Muscle layer of colon (tissue), 2 donors: ENCODE measurements at regions not wholly inside any gene's neighbourhood (a gene's known extent, or its start where the extent isn't known, plus 50 kb on each side); places are given as distances from the start of the nearest gene placed in this dataset.

Experiments used
- H3K27ac ChIP-seq: one replicate; pipeline ENCODE4 v1.7.0; 2013; ENCODE audit warnings: low read depth, mild to moderate bottlenecking, low read length, moderate library complexity
- H3K27me3 ChIP-seq, 2 donors: one replicate each; pipeline ENCODE4 v1.7.0; 2013; ENCODE audit warnings: low read length in 2 of 2, mild to moderate bottlenecking in 2 of 2; ENCODE audit not compliant: insufficient read depth in 2 of 2, control insufficient read depth in 1 of 2
- H3K36me3 ChIP-seq: one replicate; pipeline ENCODE4 v1.7.0; 2013; ENCODE audit warnings: mild to moderate bottlenecking, low read length; ENCODE audit not compliant: insufficient read depth
- H3K4me1 ChIP-seq: one replicate; pipeline ENCODE4 v1.7.0; 2013; ENCODE audit warnings: mild to moderate bottlenecking, low read length; ENCODE audit not compliant: insufficient read depth
- H3K4me3 ChIP-seq, 2 donors: one replicate each; pipeline ENCODE4 v1.7.0; 2013; ENCODE audit warnings: low read length in 2 of 2, low read depth in 1 of 2, mild to moderate bottlenecking in 1 of 2, moderate library complexity in 1 of 2
- H3K9ac ChIP-seq: one replicate; pipeline ENCODE4 v1.7.0; 2013; ENCODE audit warnings: low read length
- H3K9me3 ChIP-seq: one replicate; pipeline ENCODE4 v1.7.0; 2013; ENCODE audit warnings: mild to moderate bottlenecking, low read length
- donor health status: abdominal sarcoma.
- donor health status: Adenocarcinoma of cecum.

DNA sequence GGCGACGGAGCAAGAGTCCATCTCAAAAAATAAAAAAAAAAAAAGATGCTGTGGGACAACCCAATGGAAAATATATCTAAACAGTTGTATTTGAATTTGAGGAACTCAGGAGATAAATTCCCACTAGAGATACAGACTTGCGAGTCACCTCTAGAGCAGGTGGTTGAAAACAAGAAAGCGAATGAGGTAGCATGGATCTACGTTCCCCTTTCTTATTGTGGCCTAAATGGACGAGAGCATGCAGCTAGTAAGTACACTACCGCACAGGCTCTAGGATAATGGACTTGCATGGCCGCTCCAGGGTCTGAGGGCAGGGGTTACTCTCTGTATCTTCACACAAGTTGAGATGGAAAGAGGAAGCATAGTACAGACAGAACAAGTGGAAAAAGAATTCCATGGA is 63.5 kb upstream of the TGFBR2 start:
- Histone ChIP-seq H3K9ac (no peak overlapping the region), H3K4me3 (no peak overlapping the region), H3K36me3 (no peaks in the 10 kb centered on the region), H3K9me3 (no peaks in the 10 kb centered on the region), H3K27me3 (no peaks in the 10 kb centered on the region), H3K4me1 (peaks cover 18% of the 10 kb centered on the region), H3K27ac (no peak overlapping the region)

DNA sequence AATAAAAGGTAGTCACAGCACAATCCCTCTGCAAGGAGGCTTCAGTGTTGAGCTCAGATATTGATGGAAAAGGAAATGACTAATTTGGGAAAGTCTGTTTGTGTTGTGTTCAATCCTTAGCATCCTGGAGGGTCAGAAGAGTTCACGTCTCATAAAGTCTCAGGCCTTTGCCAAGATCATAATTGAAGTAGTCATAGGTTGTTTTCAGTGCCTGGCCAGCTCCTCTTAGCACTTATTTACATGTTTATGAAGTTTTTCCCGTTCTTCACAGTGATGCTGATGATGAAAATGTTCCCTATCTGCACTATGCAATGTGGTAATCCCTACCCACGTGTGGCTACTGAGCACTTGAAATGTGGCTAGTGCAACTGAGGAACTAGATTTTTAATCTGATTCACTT is 61.6 kb upstream of the TGFBR2 start:
- no peaks in the 10 kb centered on the region for H3K36me3 ChIP-seq
- H3K4me3 ChIP-seq, result no peak overlapping the region
- H3K9me3 ChIP-seq, result no peaks in the 10 kb centered on the region
- no peak overlapping the region for H3K9ac ChIP-seq
- H3K27ac ChIP-seq, result no peak overlapping the region
- H3K4me1 ChIP-seq, result peaks cover 18% of the 10 kb centered on the region
- H3K27me3 ChIP-seq, result no peaks in the 10 kb centered on the region

DNA sequence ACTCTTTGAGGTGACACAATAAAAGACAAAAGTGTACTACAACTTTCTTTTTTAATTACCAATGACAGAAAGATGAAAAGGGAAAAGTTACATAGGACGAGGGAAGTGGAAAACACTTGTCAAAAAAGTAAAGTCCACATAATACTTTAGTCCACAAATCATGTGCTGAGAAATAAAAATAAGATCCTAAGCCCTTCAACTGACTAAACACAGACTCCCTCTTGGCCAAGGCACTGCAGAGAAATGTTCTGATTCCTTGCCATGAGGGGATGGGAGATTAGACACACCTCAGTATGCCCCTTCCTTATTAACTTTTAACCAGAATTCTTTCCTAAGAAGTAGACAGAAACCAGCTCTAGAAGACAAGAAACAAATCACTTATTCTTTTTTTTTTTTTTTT is 59.5 kb upstream of the TGFBR2 start:
- Histone ChIP-seq H3K4me3 (no peak overlapping the region), H3K9me3 (no peaks in the 10 kb centered on the region), H3K27me3 (no peaks in the 10 kb centered on the region), H3K27ac (no peak overlapping the region), H3K4me1 (peaks cover 18% of the 10 kb centered on the region), H3K36me3 (no peaks in the 10 kb centered on the region), H3K9ac (no peak overlapping the region)

DNA sequence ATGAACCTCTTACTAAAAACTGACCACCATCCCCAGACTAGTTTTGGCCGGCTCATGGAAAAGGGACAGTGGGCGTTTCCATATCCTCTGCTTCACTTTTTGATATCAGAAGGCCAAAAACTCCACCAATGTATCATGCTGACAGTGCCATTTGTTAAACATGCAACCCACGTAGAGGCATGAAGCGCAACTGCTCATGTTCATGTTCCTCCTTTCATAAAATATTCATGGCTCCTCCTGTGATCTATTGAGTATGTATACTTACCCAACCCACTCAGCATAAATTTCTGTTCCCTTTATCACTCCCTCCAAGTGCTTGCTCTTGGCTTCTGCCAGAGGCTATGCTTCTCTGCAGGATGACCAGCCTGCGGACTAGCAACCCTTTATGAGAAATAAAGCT is 58.7 kb upstream of the TGFBR2 start:
- Histone ChIP-seq H3K27me3 (no peaks in the 10 kb centered on the region), H3K9ac (no peak overlapping the region), H3K4me3 (no peak overlapping the region), H3K9me3 (no peaks in the 10 kb centered on the region), H3K4me1 (peaks cover 18% of the 10 kb centered on the region), H3K27ac (no peak overlapping the region), H3K36me3 (no peaks in the 10 kb centered on the region)

DNA sequence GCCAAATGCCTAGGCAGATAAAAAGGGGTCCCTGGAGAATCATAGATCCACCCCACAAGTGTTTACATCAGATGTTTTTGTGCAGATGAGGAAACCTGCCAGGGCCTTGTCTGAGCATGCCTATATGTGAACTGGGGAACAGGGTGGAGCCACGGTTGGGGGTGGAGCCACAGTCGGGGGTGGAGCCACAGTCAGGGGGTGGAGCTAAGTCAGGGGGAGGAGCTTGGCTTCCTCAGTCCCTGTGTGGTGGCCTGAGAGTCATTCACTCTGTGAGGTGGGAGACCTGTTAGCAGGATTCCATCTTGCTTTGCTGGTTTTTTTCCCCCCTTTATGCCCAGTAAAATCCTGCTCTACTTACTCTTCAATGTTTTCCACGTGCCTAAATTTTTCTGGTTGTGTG is 57.8 kb upstream of the TGFBR2 start:
- Histone ChIP-seq H3K9ac (no peak overlapping the region), H3K27me3 (no peaks in the 10 kb centered on the region), H3K27ac (no peak overlapping the region), H3K36me3 (no peaks in the 10 kb centered on the region), H3K4me1 (peaks cover 18% of the 10 kb centered on the region), H3K9me3 (no peaks in the 10 kb centered on the region), H3K4me3 (no peak overlapping the region)

DNA sequence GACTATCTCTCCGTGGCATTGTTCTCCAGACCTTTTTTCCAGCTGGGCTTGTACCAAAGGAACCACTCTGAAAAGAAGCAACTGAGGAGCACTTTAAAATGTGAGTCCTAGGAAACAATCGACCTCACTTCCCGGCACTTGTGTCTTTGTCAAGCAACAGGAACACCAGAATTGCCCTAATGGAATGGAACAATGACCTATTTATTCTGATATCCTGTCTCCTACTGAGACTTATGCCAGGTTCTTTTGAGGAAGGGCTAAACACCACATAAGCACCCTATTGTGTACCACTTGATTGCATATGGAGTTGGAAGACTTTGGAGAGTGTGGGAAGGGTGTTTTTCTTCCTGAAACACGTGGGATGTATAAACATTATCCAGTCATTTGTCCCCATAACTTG is 56.8 kb upstream of the TGFBR2 start:
- Histone ChIP-seq H3K36me3 (no peaks in the 10 kb centered on the region), H3K27me3 (no peaks in the 10 kb centered on the region), H3K9ac (no peak overlapping the region), H3K9me3 (no peaks in the 10 kb centered on the region), H3K4me3 (no peak overlapping the region), H3K27ac (no peak overlapping the region), H3K4me1 (peaks cover 16% of the 10 kb centered on the region)

DNA sequence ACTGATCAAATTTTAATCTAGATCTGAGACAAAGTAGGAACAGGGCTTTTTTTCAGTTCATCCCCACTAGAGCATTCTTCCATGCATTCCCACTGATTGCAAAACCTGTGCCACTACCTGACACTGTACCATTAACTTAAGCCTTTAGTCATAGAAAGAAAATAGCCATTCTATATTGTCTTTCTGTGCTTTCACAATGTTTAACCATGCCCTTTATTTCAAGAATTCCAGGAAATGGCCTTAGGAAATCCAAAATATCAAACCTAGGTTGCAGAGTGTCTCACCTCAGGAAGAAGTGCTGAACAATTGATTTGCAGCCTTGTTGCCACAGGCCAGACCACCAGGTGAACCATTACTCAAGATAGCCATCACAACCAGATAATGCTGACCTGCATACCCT is 56.2 kb upstream of the TGFBR2 start:
- Histone ChIP-seq H3K9ac (no peak overlapping the region), H3K36me3 (no peaks in the 10 kb centered on the region), H3K4me1 (peaks cover 9% of the 10 kb centered on the region), H3K27me3 (no peaks in the 10 kb centered on the region), H3K9me3 (no peaks in the 10 kb centered on the region), H3K4me3 (no peak overlapping the region), H3K27ac (no peak overlapping the region)

DNA sequence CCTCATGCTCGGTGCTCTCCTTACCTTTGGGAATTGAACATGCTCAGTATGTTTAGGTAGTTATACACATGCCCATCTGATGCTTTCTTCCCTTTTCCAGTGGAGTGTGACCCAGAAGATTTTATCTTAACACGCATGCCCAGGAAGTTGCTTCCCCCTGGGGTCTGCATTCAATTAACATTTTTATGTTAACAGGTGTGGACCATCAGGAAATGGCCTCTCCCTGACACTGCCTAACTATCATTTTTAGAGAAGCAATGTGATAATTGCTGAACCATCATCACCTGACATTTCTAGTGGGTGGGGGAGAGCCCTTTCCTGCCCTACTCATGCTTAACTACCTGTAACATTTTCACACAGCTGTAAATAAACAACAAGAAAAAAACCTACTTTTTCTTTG is 55.1 kb upstream of the TGFBR2 start:
- H3K36me3 ChIP-seq, result no peaks in the 10 kb centered on the region
- H3K4me1 ChIP-seq, result peaks cover 7% of the 10 kb centered on the region
- no peak overlapping the region for H3K9ac ChIP-seq
- H3K4me3 ChIP-seq, result no peak overlapping the region
- H3K27ac ChIP-seq, result no peak overlapping the region
- no peaks in the 10 kb centered on the region for H3K9me3 ChIP-seq
- no peaks in the 10 kb centered on the region for H3K27me3 ChIP-seq

DNA sequence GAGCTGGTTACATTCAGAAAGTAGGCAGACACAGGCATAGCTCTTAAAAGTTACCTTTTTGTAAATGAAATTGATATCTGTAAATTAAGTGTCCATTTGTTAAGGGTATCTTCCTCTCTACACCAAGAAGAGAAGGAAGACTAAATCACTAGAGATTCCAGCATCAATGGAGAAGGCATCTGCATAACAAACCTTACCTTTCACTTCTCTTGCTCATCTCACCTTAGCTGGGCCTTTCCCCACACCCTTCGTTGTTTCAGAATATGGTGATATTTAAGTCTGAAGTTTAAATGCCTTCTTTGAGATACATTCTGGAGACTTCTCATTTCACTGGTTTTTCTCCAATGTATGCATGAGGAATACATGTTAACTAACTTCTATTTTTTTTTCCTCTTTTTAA is 54.5 kb upstream of the TGFBR2 start:
- H3K9ac ChIP-seq, result no peak overlapping the region
- no peak overlapping the region for H3K4me3 ChIP-seq
- H3K9me3 ChIP-seq, result no peaks in the 10 kb centered on the region
- H3K27me3 ChIP-seq, result no peaks in the 10 kb centered on the region
- H3K36me3 ChIP-seq, result no peaks in the 10 kb centered on the region
- peaks cover 6% of the 10 kb centered on the region for H3K4me1 ChIP-seq
- H3K27ac ChIP-seq, result no peak overlapping the region

DNA sequence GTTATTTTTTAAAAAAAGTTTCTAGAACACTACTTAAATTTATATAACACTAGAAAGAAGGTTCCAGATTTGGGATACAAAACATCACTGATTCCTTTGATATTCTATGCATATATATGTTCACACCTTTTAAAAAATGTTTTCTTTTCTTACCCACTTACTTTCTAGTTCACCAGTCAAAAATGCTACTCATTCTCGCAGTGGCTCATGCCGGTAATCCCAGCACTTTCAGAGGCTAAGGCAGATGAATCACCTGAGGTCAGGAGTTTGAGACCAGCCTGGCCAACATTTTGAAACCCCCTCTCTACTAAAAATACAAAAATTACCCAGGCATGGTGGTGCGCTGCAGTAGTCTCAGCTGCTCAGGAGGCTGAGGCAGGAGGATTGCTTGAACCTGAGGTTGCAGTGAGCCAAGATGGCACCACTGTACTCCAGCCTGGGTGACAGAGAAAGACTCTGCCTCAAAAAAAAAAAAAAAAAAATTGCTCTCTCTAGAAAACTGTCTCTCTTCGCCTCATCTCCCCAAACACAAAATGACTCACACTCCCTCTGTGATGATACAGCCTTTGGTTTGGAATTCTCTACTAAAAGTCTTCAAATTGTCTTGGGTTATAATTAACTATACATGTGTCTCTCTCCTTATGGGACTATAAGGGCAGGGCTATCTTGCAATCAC is 52.6 kb upstream of the TGFBR2 start:
- H3K4me3 ChIP-seq, result no peak overlapping the region
- H3K9me3 ChIP-seq, result no peaks in the 10 kb centered on the region
- no peaks in the 10 kb centered on the region for H3K4me1 ChIP-seq
- no peaks in the 10 kb centered on the region for H3K36me3 ChIP-seq
- H3K27ac ChIP-seq, result no peak overlapping the region
- no peak overlapping the region for H3K9ac ChIP-seq
- no peaks in the 10 kb centered on the region for H3K27me3 ChIP-seq

DNA sequence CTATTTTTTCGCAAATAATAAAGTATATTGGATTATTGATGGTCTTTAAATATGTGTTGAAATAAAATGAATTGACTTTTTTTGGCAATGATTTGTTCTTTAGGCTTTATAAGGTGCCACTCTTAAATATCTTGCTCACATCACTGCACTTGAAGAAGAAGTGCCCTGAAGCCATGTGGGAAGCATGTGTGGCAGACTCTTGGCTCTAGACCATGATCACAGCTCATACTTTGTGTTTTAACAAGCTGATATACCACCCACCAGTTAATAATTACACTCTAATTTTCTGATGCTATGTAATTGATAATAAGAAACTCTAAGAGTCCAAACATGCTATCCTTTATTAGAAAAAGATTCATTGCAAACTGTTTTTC is 52.1 kb upstream of the TGFBR2 start:
- H3K4me3 ChIP-seq, result no peak overlapping the region
- H3K9me3 ChIP-seq, result no peaks in the 10 kb centered on the region
- no peak overlapping the region for H3K27ac ChIP-seq
- no peaks in the 10 kb centered on the region for H3K4me1 ChIP-seq
- H3K27me3 ChIP-seq, result no peaks in the 10 kb centered on the region
- no peak overlapping the region for H3K9ac ChIP-seq
- no peaks in the 10 kb centered on the region for H3K36me3 ChIP-seq

DNA sequence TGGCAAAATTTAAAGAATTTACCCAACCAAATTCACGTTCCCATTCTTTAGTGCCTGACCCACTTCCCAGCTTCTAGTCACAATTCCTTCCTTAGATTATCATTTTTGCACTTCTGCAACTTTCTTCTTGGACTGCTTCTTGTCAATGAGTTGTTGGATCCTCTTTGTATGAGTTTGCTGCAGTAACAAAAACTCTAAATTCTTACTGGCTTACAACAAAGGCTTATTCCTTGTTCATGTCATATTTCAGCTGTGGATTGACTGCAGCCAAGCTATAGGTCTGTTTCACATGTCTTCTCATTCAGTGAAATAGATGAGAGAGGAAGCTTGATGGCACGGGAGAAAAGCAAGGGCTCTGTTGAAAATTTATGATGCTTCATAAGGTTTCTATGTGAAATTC is 50.4 kb upstream of the TGFBR2 start:
- Histone ChIP-seq H3K9me3 (no peaks in the 10 kb centered on the region), H3K27ac (no peak overlapping the region), H3K36me3 (no peaks in the 10 kb centered on the region), H3K9ac (no peak overlapping the region), H3K4me3 (no peak overlapping the region), H3K4me1 (no peaks in the 10 kb centered on the region), H3K27me3 (no peaks in the 10 kb centered on the region)
